Activated naive CD8-positive, alpha-beta T cell treated with anti-CD3 and anti-CD28 coated beads, Interleukin-2, amount 50 U/mL, for 16 hours (primary cell): ENCODE measurements at regions not wholly inside any gene's neighbourhood (a gene's known extent, or its start where the extent isn't known, plus 50 kb on each side); places are given as distances from the start of the nearest gene placed in this dataset.
"Not testable (repeated sequence)": the region's sequence is repeated elsewhere in the genome, so short reads cannot be mapped to it uniquely, and the experiment has no call there.

Source experiments
- DNase-seq: peaks from one replicate; pipeline ENCODE4 v3.0.0-alpha.2; 2020; ENCODE audit warnings: low read depth, low spot score

- DNase-seq = not testable (repeated sequence)
These were observed 55.9 kb upstream of the NOTCH2NLA start for GRCh38 chr1:146284760-146285159.

- not testable (repeated sequence) for DNase-seq
These were observed 54.7 kb upstream of the NOTCH2NLA start for GRCh38 chr1:146283527-146283880.

GRCh38 chr1:146282807-146283526, 54.1 kb upstream of the NOTCH2NLA start:
- not testable (repeated sequence) for DNase-seq

- DNase-seq = not testable (repeated sequence)
These were observed 52.7 kb upstream of the NOTCH2NLA start for GRCh38 chr1:146281522-146281921.

GRCh38 chr1:146278758-146279157, 49.9 kb upstream of the NOTCH2NLA start:
- DNase-seq = not testable (repeated sequence)
